HL-60/S4 treated with retinoic acid at 250 ng/mL for 4 days and 3 days (cell line): ENCODE measurements at regions not wholly inside any gene's neighbourhood (a gene's known extent, or its start where the extent isn't known, plus 50 kb on each side); places are given as distances from the start of the nearest gene placed in this dataset.
"Not testable (repeated sequence)": the region's sequence is repeated elsewhere in the genome, so short reads cannot be mapped to it uniquely, and the experiment has no call there.

Source experiments
- in situ Hi-C: fragments of 300-500 bp; cut with MboI; formaldehyde crosslinking; loops from 2 replicates; pipeline ENCODE4 v1.7.0; 2022; ENCODE audit warnings: low sequenced_read_pairs

DNA sequence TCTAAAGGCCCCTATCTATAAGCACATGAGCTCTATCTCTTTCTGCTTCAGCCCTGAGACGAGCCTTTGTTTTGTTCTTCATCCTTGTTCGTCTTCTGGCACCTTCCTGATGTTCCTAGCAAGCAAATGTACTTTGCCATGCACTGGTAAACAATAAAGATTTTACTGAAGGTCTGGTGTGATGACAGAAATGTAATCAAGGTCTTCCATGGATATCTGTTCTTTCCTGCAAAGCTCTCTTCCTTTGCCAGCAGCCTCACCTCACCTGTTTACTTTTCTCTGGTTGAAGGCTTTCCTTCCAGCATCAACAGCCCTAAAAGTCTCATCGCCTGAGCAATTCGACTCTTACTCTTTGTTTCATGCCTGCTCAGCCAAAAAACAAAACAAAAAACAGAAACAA lies 330.3 kb downstream of the PCNX1 start:
- in situ Hi-C loops = no loop called here

DNA sequence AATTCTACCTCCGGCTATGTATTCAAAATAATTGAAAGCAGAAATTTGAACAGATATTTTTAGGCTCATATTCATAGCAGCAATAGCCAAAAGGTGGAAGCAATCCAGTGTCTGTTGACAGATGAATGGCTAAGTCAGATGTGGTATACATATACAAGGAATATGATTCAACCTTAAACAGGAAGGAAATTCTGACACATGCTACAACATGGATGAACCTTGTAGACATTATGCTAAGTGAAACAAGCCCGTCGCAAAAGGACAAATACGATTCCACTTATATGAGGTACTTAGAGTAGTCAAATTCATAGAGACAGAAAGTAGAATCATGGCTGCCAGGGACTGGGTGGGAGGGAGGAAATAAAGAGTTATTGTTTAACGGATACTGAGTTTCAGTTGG lies 331.6 kb downstream of the PCNX1 start:
- in situ Hi-C loops = no loop called here

DNA sequence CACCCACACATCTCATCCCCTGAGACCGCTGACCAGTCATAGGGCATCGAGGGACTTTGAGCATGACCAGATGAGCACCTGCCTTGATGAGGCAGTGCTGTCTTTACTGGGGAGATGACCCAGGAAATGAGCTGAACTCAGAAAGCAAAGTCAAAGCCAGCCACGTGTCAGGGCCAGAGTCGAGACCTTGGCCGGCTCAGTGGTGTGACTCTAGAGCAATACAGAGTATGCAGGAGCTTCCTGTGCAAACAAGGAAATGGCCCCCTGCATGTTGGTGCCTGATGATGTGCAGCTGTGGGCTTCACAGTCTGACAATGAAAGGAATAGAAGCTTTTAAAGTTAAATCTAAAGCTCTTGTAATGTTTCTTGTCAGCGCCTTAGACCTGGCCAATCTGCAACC lies 332.9 kb downstream of the PCNX1 start:
- in situ Hi-C loops = no loop called here

DNA sequence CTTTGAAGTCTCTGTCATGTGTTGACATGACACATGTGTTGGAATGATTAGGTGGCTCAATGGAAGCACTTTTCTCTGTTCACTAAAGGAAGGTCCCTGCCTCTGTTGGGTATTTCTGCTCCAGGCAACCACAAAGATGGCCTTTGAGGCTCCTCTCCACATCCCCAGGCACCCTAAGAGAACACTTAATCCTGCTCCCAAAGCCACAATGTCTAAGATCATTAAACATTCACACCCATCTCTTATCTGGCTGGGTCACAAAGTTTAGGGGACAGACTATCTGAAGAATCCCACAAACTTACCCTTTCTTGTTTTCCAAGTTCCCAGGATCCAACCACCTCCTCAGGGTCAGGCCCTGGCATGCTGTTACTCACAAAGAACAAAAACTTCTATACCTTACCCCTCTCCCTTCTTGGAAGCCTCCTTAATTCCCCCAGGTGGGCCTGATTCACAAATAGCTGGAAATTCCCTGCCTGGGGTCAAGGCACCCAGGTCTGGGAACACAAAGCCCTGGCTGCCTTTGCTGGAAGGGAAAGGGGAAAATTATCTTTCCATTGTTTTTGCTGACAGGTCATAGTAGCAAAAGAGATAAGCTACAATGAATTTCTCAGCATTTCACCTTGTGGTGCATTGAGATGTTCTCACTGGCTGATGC lies 333.7 kb downstream of the PCNX1 start:
- in situ Hi-C loops = no loop called here

DNA sequence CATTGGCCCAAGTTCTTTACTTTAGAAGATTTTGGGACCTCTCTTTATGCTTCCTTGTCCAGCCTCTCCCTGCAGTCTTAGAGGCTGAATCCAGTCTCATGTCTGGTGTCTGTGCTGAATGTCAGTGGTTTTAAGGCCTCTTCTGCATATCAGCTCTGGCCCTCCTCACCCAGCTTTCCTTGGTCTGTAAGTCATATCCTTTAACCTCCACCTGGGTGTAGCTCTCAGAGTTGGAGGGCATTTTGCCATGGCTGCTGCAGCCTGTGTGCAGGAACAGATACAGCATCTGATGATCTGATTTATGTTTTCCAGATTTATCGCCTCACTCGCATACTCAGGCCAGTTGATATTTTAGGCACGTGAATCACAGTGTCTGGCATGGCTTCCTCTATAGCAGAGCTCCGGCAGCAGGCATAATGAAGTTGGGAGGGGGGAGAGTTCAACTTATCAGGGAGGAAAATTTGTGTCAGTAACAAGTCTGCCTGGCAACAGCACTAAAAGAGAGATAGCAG lies 335.0 kb downstream of the PCNX1 start:
- in situ Hi-C loops = no loop called here

DNA sequence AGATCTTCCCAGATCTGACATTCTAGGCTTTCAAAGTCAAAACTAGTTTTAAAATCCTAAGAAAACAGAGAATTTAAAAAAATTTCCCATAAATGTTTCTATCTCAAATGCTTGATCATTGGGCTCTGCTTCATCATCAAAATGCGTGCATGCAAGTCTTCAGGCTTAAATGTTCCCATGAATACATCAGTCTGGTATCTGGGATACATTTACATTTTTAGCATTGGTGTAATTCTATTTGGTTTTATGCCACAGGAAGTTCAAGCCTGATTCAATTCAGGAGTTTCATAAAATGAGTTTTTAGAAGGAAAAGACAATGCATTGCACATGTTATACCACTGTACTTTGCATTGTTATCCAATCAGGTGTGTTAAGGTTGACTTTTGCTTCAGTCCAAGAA lies 336.4 kb downstream of the PCNX1 start:
- in situ Hi-C loops = no loop called here

DNA sequence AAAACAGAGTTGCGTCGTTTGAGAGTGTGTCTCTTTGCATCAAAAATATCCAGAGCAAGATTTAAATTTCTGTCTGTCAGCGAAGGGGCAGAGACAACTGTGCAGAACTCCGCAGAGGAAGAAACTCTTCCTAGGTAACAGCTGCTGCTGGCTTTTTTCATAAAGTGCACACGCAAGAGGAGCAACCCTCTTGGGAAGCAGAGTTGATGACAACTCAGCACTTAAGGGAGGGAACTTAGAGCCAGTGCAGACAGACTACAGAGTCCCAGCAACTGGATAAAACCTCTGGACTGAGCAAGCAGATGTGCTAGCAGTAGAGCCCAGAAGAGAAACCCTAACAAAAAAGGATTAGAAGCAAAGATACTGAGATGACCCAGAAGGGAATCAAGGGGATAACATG lies 337.1 kb downstream of the PCNX1 start:
- in situ Hi-C loops = no loop called here

DNA sequence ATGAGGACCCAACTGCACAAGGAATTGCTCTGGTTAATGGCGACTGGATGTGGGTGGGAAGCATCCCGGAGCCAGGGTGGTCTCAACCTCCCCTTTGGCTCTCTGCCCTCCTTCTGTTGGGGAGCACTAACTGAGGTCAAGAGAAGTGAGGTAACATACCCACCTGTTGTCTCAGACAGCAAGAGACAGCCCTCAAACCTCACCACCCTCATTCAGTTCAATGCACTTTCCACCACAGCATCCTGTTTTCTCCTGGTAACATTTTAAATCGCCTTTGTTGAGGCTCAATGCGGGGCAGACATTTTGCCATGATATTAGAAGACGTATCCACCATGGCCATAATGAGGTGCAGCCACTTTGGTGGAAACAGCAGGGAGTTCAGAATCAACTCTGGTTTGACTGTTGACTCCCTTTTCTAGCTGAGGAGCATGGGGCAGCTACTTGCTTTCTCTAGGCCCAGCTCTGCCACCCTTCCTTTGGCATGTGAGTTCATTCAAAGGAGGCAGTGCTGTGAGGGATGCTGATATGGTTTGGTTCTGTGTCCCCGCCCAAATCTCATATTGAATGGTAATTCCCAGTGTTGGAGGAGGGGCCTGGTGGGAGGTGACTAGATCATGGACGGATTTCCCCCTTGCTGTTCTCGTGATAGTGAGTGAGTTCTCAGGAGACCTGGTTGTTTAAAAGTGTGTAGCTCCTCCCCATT lies 338.6 kb downstream of the PCNX1 start:
- in situ Hi-C loops = no loop called here

DNA sequence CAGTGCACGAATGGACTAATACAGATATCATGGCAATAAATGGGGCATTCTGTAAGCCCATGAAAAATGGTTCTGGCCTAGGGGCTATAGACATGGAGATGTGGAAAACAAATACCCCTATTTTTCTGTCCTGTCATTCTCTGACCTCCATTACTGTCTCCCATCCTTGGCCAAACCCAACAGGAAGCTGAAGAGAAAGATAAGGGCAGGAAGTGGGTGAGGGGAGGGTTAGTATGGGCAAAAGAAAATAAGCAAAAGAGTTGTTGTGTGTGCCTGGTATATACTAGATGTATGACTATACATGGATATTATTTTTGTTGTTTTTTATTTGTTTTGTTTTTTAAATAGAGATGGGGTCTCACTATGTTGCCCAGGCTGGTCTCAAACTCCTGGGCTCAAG lies 339.3 kb downstream of the PCNX1 start:
- in situ Hi-C loops = no loop called here

DNA sequence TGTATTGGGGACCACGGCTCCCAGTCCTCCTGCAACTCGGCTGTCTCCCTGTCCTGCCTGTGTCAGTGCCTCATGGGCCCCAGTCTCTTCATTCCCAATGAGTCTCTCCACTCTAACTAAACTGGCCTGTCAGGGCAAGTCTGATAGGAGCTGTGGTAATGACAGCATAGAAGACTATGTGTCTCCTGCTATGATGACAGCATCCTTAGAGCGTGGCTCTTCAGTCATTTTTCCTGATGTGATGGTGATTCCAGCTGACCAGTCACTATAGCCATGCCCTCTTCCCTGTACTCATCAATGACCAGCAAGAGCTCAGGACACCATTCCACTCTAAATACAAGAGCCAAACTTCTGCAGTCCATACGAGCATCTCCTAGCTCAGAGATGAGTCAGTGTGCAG lies 339.8 kb downstream of the PCNX1 start:
- in situ Hi-C loops = no loop called here

DNA sequence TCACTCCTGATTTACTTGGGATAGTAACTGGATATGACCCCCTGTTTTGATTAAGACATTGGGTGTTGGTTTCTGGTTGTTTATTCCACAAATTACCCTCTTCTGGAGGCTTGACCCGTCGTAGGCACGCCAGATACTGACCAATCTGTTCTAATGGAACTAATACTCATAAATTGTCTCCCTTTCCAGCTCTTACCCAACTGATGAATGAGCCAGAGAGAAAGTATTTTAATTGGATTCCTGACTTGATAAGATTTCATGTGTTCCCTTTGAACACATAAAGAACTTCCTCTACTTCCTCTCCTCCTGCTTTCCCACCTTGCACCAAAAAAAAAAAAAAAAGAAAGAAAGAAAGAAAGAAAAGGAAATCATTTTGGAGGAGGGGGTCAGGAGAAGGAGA lies 340.9 kb downstream of the PCNX1 start:
- in situ Hi-C loops = no loop called here

DNA sequence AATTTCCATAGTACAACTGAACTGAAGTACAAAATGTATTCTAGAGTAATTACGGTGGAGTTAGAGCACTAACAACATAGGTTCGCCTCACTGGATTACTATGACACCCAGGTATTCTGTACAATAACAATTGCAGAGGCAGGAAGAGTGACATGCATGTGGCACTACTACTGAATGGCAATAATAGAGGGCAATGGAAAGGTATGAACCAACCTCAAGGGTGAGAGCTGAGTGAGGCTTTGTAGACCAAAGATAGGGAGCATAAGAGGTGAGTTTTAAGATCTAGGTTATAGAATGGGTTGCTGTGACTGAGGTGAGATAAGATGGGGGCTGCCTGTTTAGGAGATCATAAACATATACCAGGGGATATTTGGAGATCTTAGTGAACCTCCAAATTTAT lies 343.1 kb downstream of the PCNX1 start:
- in situ Hi-C loops = no loop called here

DNA sequence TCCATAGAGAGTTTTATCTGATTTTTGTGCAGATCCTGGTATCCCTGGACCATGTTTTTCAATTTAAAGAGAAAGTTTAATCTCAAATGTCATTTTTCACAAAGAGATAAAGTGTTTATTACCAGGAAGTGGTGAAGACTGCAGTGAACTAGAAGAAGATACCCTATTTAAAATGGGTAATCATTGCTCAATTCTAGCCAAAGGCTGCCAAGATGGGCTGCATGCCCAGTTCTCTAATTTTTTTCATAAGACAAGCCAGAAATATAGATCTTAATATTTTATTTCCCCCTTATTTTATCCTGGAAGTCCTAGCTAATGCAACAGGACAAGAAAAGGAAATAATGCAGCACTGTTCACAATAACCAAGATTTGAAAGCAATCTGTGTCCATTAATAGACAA lies 343.5 kb downstream of the PCNX1 start:
- in situ Hi-C loops = no loop called here

DNA sequence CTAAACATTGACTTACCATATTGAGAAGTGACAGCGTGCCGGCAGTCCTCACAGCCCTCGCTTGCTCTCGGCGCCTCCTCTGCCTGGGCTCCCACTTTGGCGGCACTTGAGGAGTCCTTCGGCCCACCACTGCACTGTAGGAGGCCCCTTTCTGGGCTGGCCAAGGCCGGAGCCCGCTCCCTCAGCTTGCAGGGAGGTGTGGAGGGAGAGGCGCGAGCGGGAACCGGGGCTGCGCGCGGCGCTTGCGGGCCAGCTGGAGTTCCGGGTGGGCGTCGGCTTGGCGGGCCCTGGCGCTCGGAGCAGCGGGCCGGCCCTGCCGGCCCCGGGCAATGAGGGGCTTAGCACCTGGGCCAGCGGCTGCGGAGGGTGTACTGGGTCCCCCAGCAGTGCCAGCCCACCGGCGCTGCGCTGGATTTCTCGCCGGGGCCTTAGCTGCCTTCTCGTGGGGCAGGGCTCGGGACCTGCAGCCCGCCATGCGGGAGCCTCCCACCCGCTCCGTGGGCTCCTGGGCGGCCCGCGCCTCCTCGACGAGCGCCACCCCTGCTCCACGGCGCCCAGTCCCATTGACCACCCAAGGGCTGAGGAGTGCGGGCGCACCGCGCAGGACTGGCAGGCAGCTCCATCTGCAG lies 346.9 kb downstream of the PCNX1 start:
- in situ Hi-C loops = not testable (repeated sequence)

DNA sequence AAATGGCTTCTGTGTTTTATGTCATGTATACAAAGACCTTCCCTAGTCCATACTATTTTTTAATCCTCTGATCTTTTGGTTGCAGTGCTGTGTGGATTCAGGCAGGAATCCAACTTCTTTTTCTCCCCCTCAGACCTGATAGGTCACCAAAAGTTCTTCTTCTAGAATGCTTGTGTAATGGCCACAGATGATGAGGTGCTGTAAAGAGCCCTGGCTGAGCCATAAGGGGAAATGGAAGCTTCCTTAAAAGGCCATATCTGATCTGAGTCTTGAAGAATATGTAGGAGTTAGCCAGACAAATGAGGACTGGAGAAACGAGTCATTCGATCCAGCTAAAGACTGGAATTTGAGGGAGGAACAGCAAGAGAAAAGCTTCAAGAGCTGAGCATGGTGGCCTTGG lies 353.9 kb downstream of the PCNX1 start:
- in situ Hi-C loops = no loop called here

DNA sequence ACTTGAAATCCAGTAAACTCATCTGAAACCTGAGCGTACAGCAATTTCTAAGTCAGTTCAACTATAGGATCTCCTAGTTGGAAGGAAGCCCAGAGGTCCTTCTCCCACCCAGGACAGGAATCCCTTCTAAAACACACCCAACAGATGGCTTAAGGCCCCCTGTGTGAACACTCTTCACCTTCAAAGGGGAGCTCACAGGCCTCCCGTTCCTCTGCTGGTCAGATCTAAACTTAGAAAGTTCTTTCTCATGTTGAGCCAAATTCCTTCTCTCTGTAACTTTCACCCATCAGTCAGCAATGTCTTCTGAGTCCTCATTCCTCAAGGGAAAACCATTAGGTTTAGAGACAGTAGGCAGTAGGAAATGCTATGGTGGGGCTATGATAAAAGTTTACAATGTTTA lies 355.2 kb downstream of the PCNX1 start:
- in situ Hi-C loops = no loop called here

DNA sequence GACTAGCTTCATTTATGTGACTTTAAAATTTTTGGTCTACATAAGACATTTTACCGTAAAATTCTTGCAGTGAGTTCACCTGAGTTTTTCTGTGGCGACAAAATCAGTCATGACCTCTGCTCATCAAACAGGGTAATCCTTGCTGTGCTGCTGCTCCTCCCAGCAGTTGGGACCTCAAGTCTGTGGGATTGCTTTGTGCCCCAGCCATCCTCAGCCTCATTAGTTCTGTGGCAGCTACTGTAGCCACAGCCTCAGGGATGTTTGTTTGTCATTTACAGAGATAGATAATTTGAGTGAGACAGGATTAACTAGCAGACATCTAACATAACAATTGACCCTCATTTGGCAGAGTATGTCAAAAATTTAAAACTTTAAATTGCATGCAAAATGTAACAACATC lies 357.0 kb downstream of the PCNX1 start:
- in situ Hi-C loops = no loop called here

DNA sequence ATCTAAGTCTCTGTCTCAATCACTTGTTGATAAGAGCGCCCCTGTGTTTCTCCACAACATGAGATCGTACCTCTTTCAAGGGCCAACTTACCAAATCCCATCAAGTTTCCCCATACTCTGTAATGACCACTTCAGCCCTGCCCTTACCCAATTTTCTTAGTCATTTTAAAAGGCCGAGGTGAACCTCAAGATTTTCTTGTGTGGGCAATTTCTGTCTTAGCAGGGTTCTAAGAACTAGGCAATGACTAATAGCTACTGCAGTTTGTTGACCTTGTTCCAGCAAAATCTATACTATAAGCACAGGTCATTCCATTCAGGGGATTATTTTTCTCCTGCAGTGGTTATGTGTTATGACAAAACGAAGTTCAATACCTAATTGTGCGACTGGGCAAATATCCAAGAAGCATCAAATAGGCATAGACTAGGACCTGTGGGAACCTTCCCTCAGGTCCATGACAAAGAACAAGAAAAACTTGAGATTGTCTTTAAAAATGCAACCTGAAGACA lies 359.8 kb downstream of the PCNX1 start:
- in situ Hi-C loops = no loop called here

DNA sequence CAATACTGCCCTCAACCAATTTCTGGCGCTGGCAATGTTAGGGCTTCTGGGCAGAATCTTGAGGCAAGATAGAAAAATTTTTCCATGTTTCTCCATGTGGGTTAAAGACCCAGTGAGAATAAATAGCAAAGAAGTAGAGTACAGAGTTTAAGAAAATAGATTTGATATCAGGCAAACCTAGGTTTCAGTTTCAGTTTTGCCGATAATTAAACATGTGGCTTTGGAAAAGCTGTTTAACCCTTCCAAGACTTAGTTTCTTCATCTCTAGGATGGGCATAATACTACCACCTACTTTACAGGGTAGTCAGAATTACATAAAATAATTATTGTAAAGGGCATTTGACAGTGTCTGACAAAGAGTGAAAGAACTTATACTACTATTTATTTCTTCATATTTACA lies 360.4 kb downstream of the PCNX1 start:
- in situ Hi-C loops = no loop called here

DNA sequence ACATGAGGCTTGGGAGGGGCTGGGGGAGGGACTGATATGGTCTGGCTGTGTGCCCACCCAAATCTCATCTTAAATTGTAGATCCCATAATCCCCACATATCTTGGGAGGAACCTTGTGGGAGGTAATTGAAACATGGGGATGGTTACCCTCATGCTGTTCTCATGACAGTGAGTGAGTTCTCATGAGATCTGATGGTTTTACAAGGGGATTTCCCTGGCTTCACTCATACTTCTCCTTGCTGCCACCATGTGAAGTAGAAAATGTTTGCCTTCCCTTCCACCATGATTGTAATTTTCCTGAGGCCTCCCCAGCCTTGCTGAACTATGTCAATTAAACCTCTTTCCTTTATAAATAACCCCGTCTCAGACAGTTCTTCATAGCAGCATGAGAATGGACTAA lies 362.9 kb downstream of the PCNX1 start:
- in situ Hi-C loops = no loop called here

DNA sequence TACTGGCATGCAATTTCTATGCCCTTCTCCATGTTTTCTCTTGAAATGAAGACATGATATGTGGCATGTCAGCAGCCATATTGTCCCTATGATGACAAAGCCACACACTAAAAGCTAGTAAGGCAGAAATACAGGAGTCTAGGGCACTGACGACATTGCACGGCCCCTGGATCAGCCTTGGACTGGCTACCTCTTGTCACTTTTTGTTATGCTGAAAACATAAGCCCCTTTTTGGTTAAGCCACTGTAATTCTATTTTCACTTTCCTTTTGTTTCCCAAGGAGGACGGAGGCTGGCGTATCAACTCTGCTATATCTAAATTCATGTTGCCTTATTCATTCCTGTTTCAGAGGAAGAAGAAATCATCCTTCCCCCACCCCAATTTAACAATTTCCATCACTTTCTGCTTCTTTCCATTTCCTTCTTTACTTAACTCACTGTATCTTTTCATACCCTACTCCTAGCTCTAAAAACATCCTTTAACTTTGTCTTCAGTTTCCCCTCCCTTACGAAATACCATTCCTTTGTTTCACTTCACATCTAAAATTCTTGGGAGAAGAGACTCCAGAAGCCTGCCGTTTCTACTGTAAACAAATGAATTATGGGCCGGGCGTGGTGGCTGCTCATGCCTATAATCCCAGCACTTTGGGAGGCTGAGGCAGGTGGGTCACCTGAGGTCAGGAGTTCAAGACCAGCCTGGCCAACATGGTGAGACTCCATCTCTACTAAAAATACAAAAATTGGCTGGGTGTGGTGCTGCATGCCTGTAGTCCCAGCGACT lies 364.1 kb downstream of the PCNX1 start:
- in situ Hi-C loops = no loop called here
